ENCODE measurements at regions not wholly inside any gene's neighbourhood (a gene's known extent, or its start where the extent isn't known, plus 50 kb on each side); places are given as distances from the start of the nearest gene placed in this dataset.

DNA sequence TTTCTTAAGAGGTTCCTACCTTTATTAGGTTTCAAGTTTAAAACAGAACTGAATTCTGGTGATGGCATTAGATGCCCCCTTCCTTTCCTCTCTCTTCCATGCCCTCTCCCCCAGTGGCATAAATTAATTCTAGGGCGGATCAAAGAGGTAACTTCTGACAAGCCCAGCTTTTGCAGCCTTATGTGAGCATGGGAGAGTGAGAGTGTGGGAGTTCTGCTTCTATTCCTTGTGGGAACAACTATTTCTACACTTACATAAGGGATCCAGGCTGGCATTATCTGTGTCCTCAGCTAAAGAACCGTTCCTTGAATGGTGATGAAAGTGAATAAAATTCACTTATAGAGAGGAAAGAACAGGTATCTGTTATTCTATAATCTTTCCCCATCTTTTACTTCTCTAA, 437.6 kb downstream of the KIF4B start:
- TF ChIP-seq, protein P1, sequence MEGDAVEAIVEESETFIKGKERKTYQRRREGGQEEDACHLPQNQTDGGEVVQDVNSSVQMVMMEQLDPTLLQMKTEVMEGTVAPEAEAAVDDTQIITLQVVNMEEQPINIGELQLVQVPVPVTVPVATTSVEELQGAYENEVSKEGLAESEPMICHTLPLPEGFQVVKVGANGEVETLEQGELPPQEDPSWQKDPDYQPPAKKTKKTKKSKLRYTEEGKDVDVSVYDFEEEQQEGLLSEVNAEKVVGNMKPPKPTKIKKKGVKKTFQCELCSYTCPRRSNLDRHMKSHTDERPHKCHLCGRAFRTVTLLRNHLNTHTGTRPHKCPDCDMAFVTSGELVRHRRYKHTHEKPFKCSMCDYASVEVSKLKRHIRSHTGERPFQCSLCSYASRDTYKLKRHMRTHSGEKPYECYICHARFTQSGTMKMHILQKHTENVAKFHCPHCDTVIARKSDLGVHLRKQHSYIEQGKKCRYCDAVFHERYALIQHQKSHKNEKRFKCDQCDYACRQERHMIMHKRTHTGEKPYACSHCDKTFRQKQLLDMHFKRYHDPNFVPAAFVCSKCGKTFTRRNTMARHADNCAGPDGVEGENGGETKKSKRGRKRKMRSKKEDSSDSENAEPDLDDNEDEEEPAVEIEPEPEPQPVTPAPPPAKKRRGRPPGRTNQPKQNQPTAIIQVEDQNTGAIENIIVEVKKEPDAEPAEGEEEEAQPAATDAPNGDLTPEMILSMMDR (IDR thresholded peaks at IDR 0.05) = no peak
- no peak for TF ChIP-seq POLR2AphosphoS5 (IDR thresholded peaks at IDR 0.05; ENCODE audit: low read depth, low read length)
- TF ChIP-seq, protein P2, sequence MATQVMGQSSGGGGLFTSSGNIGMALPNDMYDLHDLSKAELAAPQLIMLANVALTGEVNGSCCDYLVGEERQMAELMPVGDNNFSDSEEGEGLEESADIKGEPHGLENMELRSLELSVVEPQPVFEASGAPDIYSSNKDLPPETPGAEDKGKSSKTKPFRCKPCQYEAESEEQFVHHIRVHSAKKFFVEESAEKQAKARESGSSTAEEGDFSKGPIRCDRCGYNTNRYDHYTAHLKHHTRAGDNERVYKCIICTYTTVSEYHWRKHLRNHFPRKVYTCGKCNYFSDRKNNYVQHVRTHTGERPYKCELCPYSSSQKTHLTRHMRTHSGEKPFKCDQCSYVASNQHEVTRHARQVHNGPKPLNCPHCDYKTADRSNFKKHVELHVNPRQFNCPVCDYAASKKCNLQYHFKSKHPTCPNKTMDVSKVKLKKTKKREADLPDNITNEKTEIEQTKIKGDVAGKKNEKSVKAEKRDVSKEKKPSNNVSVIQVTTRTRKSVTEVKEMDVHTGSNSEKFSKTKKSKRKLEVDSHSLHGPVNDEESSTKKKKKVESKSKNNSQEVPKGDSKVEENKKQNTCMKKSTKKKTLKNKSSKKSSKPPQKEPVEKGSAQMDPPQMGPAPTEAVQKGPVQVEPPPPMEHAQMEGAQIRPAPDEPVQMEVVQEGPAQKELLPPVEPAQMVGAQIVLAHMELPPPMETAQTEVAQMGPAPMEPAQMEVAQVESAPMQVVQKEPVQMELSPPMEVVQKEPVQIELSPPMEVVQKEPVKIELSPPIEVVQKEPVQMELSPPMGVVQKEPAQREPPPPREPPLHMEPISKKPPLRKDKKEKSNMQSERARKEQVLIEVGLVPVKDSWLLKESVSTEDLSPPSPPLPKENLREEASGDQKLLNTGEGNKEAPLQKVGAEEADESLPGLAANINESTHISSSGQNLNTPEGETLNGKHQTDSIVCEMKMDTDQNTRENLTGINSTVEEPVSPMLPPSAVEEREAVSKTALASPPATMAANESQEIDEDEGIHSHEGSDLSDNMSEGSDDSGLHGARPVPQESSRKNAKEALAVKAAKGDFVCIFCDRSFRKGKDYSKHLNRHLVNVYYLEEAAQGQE (IDR thresholded peaks at IDR 0.05; ENCODE audit: insufficient read depth in 1 of 2, low read depth in 2 of 2, low read length in 1 of 2) = no peak
